ENCODE measurements at regions not wholly inside any gene's neighbourhood (a gene's known extent, or its start where the extent isn't known, plus 50 kb on each side); places are given as distances from the start of the nearest gene placed in this dataset.

GRCh38 chr2:193199322-193199721, 1004.6 kb upstream of the TMEFF2 start:
- H2AK5ac ChIP-seq (ENCODE audit: low read depth, low read length) = no peak overlapping the region
- no peak overlapping the region for H3K4me2 ChIP-seq (ENCODE audit: insufficient read depth in 1 of 2, low read depth in 2 of 2, low read length in 2 of 2)
- H3K18ac ChIP-seq (ENCODE audit: extremely low read depth, low read length) = no peak overlapping the region
- no peak overlapping the region for H3K14ac ChIP-seq (ENCODE audit: insufficient read length)
- no peaks in the 10 kb centered on the region for H3K4me1 ChIP-seq (replicated peaks in 1 of 4; ENCODE audit: control insufficient read depth in 3 of 4, insufficient read depth in 4 of 4, low read length in 3 of 4)
- no peak overlapping the region for H2BK5ac ChIP-seq (ENCODE audit: low read depth, low read length)
- no peak overlapping the region for H3K9ac ChIP-seq (replicated peaks in 1 of 4; ENCODE audit: extremely low read depth in 1 of 4, low read depth in 3 of 4, low read length in 3 of 4)
- H4K91ac ChIP-seq (replicated peaks; ENCODE audit: insufficient read length, low read length) = no peak overlapping the region
- no peaks in the 10 kb centered on the region for H3K79me2 ChIP-seq (ENCODE audit: control insufficient read depth in 1 of 2, insufficient read depth in 2 of 2, low read length in 2 of 2)
- no peak overlapping the region for H2BK15ac ChIP-seq (ENCODE audit: low read length)
- no peak overlapping the region for H4K8ac ChIP-seq (ENCODE audit: extremely low read depth, insufficient read depth, low read length)
- DNase-seq (ENCODE audit: low read depth in 1 of 2, low spot score in 2 of 2) (no peak), FAIRE-seq (no peak)
- H2BK12ac ChIP-seq (ENCODE audit: low read depth, low read length) = no peak overlapping the region
- no peak overlapping the region for H3K4ac ChIP-seq (replicated peaks; ENCODE audit: insufficient read length, low read depth, low read length)
- 88% methylated on average over 2 of the region's 2 CpGs; no CpG with 5 or more reads in 1 of the 2 experiments for WGBS, 2 experiments (ENCODE audit: extremely low coverage in 1 of 2, insufficient coverage in 1 of 2, insufficient read length in 1 of 2, insufficient replicate concordance in 2 of 2, low coverage in 1 of 2, low lambda C conversion rate in 2 of 2, missing lambda C conversion rate in 1 of 2)
- no peaks in the 10 kb centered on the region for H3K27me3 ChIP-seq (replicated peaks in 1 of 4; ENCODE audit: control insufficient read depth in 3 of 4, extremely low read depth in 1 of 4, insufficient read depth in 3 of 4, low read length in 3 of 4)
- no peak overlapping the region for H4K5ac ChIP-seq (ENCODE audit: insufficient read length, low read depth, low read length)
- no peak overlapping the region for H3K4me3 ChIP-seq (ENCODE audit: extremely low read depth in 1 of 4, insufficient read depth in 2 of 4, low read depth in 3 of 4, low read length in 4 of 4)
- CTCF ChIA-PET (ENCODE audit: partially characterized antibody) = interaction anchor here (0.6 kb wide), 1 partner anchor 562 kb away, joined by 4 read pairs; no protein-coding TSS in a partner anchor
- no peaks in the 10 kb centered on the region for H4K20me1 ChIP-seq (replicated peaks in 1 of 2; ENCODE audit: control insufficient read depth in 1 of 2, insufficient read depth in 2 of 2, low read length in 2 of 2)
- H3K56ac ChIP-seq (replicated peaks; ENCODE audit: insufficient read length, low read depth, low read length) = no peak overlapping the region
- H3K27ac ChIP-seq (ENCODE audit: low read depth, low read length) = no peak overlapping the region
- no peak overlapping the region for H2BK120ac ChIP-seq (replicated peaks; ENCODE audit: low read depth, low read length)
- POLR2A ChIA-PET (ENCODE audit: partially characterized antibody) = no interaction called here
- H3K9me3 ChIP-seq (ENCODE audit: insufficient read depth in 2 of 2, low read depth in 1 of 2, low read length in 1 of 2) = no peaks in the 10 kb centered on the region
- H3K36me3 ChIP-seq (ENCODE audit: control insufficient read depth in 2 of 4, insufficient read depth in 4 of 4, low read length in 3 of 4) = no peaks in the 10 kb centered on the region
- H3K23ac ChIP-seq (ENCODE audit: insufficient read length) = no peak overlapping the region
- 0 out of 2 replicates have a peak overlapping the region, but pooled peaks have one; percentile 18 for H2AFZ ChIP-seq (ENCODE audit: low read length)
- no peak overlapping the region for H2BK20ac ChIP-seq (ENCODE audit: low read length)
- no peaks in the 10 kb centered on the region for H3K79me1 ChIP-seq (ENCODE audit: low read depth, low read length)
- no peaks in the 10 kb centered on the region for H3K23me2 ChIP-seq (ENCODE audit: low read depth, low read length)
- TF ChIP-seq JUN (IDR thresholded peaks at IDR 0.05; ENCODE audit: low read depth, low read length) = no peak
- no peak for TF ChIP-seq TCF12 (IDR thresholded peaks at IDR 0.05; ENCODE audit: low read depth, low read length)
- no peak for TF ChIP-seq CHD2 (IDR thresholded peaks at IDR 0.05; ENCODE audit: low read length)
- no peak for TF ChIP-seq HDAC2 (IDR thresholded peaks at IDR 0.05; ENCODE audit: borderline replicate concordance in 1 of 2, low read depth in 2 of 2, low read length in 2 of 2)
- no peak for TF ChIP-seq TEAD4 (IDR thresholded peaks at IDR 0.05; ENCODE audit: low read depth, low read length)
- no peak for TF ChIP-seq CEBPB (IDR thresholded peaks at IDR 0.05; ENCODE audit: low read depth, low read length)
- no peak for TF ChIP-seq BACH1 (IDR thresholded peaks at IDR 0.05; ENCODE audit: low read length)
- no peak for TF ChIP-seq YY1 (IDR thresholded peaks at IDR 0.05; ENCODE audit: low read depth, low read length)
- TF ChIP-seq CHD1 (IDR thresholded peaks at IDR 0.05; ENCODE audit: low read depth, low read length) = no peak
- TF ChIP-seq RXRA (IDR thresholded peaks at IDR 0.05; ENCODE audit: insufficient read depth, low read depth, low read length) = no peak
- no peak for TF ChIP-seq ZNF274 (IDR thresholded peaks at IDR 0.05; ENCODE audit: borderline replicate concordance, extremely low read depth, low read length)
- TF ChIP-seq JUND (IDR thresholded peaks at IDR 0.05; ENCODE audit: low read length) = no peak
- TF ChIP-seq GABPA (IDR thresholded peaks at IDR 0.05; ENCODE audit: borderline replicate concordance, insufficient read depth, low read length) = no peak
- TF ChIP-seq EP300 (IDR thresholded peaks at IDR 0.05; ENCODE audit: borderline replicate concordance in 1 of 2, low read depth in 2 of 2, low read length in 2 of 2) = no peak
